Transverse colon (tissue), 4 donors: ENCODE measurements at regions not wholly inside any gene's neighbourhood (a gene's known extent, or its start where the extent isn't known, plus 50 kb on each side); places are given as distances from the start of the nearest gene placed in this dataset.
"Not testable (repeated sequence)": the region's sequence is repeated elsewhere in the genome, so short reads cannot be mapped to it uniquely, and the experiment has no call there.

ENCODE experiments used
- DNase-seq: peaks from one replicate; pipeline ENCODE4 v3.0.0-alpha.2; 2019
- H3K27ac ChIP-seq, 4 donors: fragments of 200-600 bp; sonication (generic); 2 replicates each; pipeline ENCODE4 v1.5.1; 2016 to 2018; ENCODE audit warnings: inconsistent platforms in 4 of 4
- H3K27me3 ChIP-seq: fragments of 200-600 bp; sonication (generic); 2 replicates; pipeline ENCODE4 v1.5.1; 2017; ENCODE audit warnings: inconsistent platforms
- H3K36me3 ChIP-seq, 4 donors: fragments of 200-600 bp; sonication (generic); 2 replicates each; pipeline ENCODE4 v1.5.1; 2017 to 2019; ENCODE audit warnings: inconsistent platforms in 4 of 4
- H3K4me1 ChIP-seq, 4 donors: fragments of 200-600 bp; sonication (generic); 2 replicates each; pipeline ENCODE4 v1.5.1; 2017 to 2020; ENCODE audit warnings: inconsistent platforms in 4 of 4
- H3K4me3 ChIP-seq, 4 donors: fragments of 200-600 bp; sonication (generic); 1 replicate in 1 of 4; 2 replicates in 3 of 4; pipeline versions ENCODE4 v1.5.1 to v1.6.1; 2017 to 2019; ENCODE audit warnings: inconsistent platforms in 4 of 4
- H3K9me3 ChIP-seq, 2 donors: fragments of 200-600 bp; sonication (generic); 2 replicates each; pipeline ENCODE4 v1.5.1; 2017 to 2019; ENCODE audit warnings: inconsistent platforms in 2 of 2
- EP300 ChIP-seq: sonication (generic); formaldehyde crosslinking; IDR thresholded peaks from one replicate; pipeline ENCODE4 v1.6.1; 2017; ENCODE audit warnings: antibody characterized with exemption, low read depth
- POLR2A ChIP-seq: fragments of 450-650 bp; IDR thresholded peaks from one replicate; pipeline ENCODE4 v1.6.1; 2016; ENCODE audit warnings: antibody characterized with exemption, mild to moderate bottlenecking, moderate library complexity
- POLR2AphosphoS5 ChIP-seq, 3 donors: sonication (generic); formaldehyde crosslinking; IDR thresholded peaks; one replicate each; pipeline ENCODE4 v1.6.1; 2016; ENCODE audit warnings: antibody characterized with exemption in 3 of 3
- WGBS, 2 donors: methylation state at CpG; one replicate each; pipeline ENCODE4 v1.1.5; 2018; ENCODE audit warnings: low coverage in 1 of 2; 5-methylcytosine and 5-hydroxymethylcytosine counted together
- in situ Hi-C, 4 donors: fragments of 200-750 bp; cut with MboI; loops; one replicate each; pipeline versions ENCODE4 v1.15.0 to v1.15.1; 2017; ENCODE audit warnings: low sequenced_read_pairs in 3 of 4, low pct_ligation_motif_present in 1 of 4, low pct_unique_long_range_greater_than_20kb in 1 of 4
- intact Hi-C: fragments of 100-400 bp; cut with DNase I; formaldehyde crosslinking; loops from one replicate; pipeline ENCODE4 v1.15.1; 2023; ENCODE audit warnings: low total_unique reads
- TF ChIP-seq, protein P1 (sequence below), 5 experiments: fragments of 200-600 bp in 3 of 5; fragments of 450-650 bp in 2 of 5; sonication (generic) in 3 of 5; IDR thresholded peaks; 1 replicate in 2 of 5; 2 replicates in 3 of 5; pipeline ENCODE4 v1.5.1; 2016 to 2017; ENCODE audit warnings: antibody characterized with exemption in 5 of 5, inconsistent platforms in 3 of 5, mild to moderate bottlenecking in 2 of 5, moderate library complexity in 1 of 5

GRCh38 chr22:49657974-49658590 is 169.6 kb downstream of the BRD1 start:
- intact Hi-C loops (no loop called here), in situ Hi-C loops (no loop called here)
- no peak for DNase-seq
- WGBS, 2 donors, result 73% methylated on average over 12 of the region's 12 CpGs; no CpG with 5 or more reads in 1 of the 2 donors
- TF ChIP-seq POLR2A (no peak), EP300 (no peak), POLR2AphosphoS5 (IDR thresholded peaks at IDR 0.05) (no peak)
- TF ChIP-seq, protein P1, sequence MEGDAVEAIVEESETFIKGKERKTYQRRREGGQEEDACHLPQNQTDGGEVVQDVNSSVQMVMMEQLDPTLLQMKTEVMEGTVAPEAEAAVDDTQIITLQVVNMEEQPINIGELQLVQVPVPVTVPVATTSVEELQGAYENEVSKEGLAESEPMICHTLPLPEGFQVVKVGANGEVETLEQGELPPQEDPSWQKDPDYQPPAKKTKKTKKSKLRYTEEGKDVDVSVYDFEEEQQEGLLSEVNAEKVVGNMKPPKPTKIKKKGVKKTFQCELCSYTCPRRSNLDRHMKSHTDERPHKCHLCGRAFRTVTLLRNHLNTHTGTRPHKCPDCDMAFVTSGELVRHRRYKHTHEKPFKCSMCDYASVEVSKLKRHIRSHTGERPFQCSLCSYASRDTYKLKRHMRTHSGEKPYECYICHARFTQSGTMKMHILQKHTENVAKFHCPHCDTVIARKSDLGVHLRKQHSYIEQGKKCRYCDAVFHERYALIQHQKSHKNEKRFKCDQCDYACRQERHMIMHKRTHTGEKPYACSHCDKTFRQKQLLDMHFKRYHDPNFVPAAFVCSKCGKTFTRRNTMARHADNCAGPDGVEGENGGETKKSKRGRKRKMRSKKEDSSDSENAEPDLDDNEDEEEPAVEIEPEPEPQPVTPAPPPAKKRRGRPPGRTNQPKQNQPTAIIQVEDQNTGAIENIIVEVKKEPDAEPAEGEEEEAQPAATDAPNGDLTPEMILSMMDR (IDR thresholded peaks at IDR 0.05), result no peak
- H3K27ac ChIP-seq, result peak overlapping the region in 3 of 4 donors; percentile 33 to 46 (median 38)
- H3K4me3 ChIP-seq, result no peak overlapping the region
- no peaks in the 10 kb centered on the region for H3K27me3 ChIP-seq
- no peaks in the 10 kb centered on the region for H3K9me3 ChIP-seq
- H3K36me3 ChIP-seq, result no peaks in the 10 kb centered on the region
- H3K4me1 ChIP-seq, result no peaks in the 10 kb centered on the region

GRCh38 chr22:49657275-49657973 is 170.2 kb downstream of the BRD1 start:
- H3K9me3 ChIP-seq, result no peaks in the 10 kb centered on the region
- H3K4me3 ChIP-seq, result peak overlapping the region in 3 of 4 donors; percentile 27 to 55 (median 34)
- TF ChIP-seq POLR2AphosphoS5 (IDR thresholded peaks at IDR 0.05) (no peak), POLR2A (no peak)
- in situ Hi-C loops (no loop called here), intact Hi-C loops (no loop called here)
- DNase-seq, result peak; percentile 68
- no peaks in the 10 kb centered on the region for H3K27me3 ChIP-seq
- no peaks in the 10 kb centered on the region for H3K4me1 ChIP-seq
- no peaks in the 10 kb centered on the region for H3K36me3 ChIP-seq
- 33 to 61% methylated on average over 1 to 24 of the region's 24 CpGs for WGBS, 2 donors
- H3K27ac ChIP-seq, result peak overlapping the region; percentile 33 to 72 (median 56)

- in situ Hi-C loops, result not testable (repeated sequence)
Measured at GRCh38 chr22:49656883-49657274, 170.8 kb downstream of the BRD1 start.

GRCh38 chr22:49656291-49656851 is 171.3 kb downstream of the BRD1 start:
- peak overlapping the region; percentile 25 to 72 (median 56) for H3K27ac ChIP-seq
- H3K27me3 ChIP-seq, result no peaks in the 10 kb centered on the region
- intact Hi-C loops, result no loop called here
- TF ChIP-seq POLR2A (no peak), POLR2AphosphoS5 (IDR thresholded peaks at IDR 0.05) (no peak), EP300 (no peak)
- TF ChIP-seq, protein P1 (IDR thresholded peaks at IDR 0.05), result no peak
- 80% methylated on average over 24 of the region's 25 CpGs; no CpG with 5 or more reads in 1 of the 2 donors for WGBS, 2 donors
- no peak for DNase-seq
- H3K9me3 ChIP-seq, result no peaks in the 10 kb centered on the region
- no peaks in the 10 kb centered on the region for H3K36me3 ChIP-seq
- peak overlapping the region in 3 of 4 donors; percentile 27 to 55 (median 34) for H3K4me3 ChIP-seq
- no peaks in the 10 kb centered on the region for H3K4me1 ChIP-seq
- in situ Hi-C loops, result no loop called here

More at GRCh38 chr22:49656883-49657274, 170.8 kb downstream of the BRD1 start:
- DNase-seq, H3K4me1 ChIP-seq, H3K36me3 ChIP-seq, H3K9me3 ChIP-seq, H3K27me3 ChIP-seq, intact Hi-C loops: not testable (repeated sequence)
- WGBS, 2 donors, result 55 to 71% methylated on average over 3 to 19 of the region's 19 CpGs
- H3K27ac ChIP-seq, result peak overlapping the region; percentile 25 to 72 (median 56)
- H3K4me3 ChIP-seq, result peak overlapping the region in 3 of 4 donors; percentile 27 to 55 (median 34)

- 67 to 80% methylated on average over 10 to 29 of the region's 29 CpGs for WGBS, 2 donors
Measured at GRCh38 chr22:49655168-49655812, 172.4 kb downstream of the BRD1 start.

More at GRCh38 chr22:49655168-49655812, 172.4 kb downstream of the BRD1 start:
- Histone ChIP-seq H3K36me3 (no peaks in the 10 kb centered on the region), H3K4me1 (no peaks in the 10 kb centered on the region), H3K27ac (no peak overlapping the region), H3K27me3 (no peaks in the 10 kb centered on the region), H3K4me3 (no peak overlapping the region), H3K9me3 (no peaks in the 10 kb centered on the region)
- intact Hi-C loops, result no loop called here
- no peak for DNase-seq
- in situ Hi-C loops, result no loop called here
- no peak for TF ChIP-seq EP300
- TF ChIP-seq POLR2AphosphoS5 (IDR thresholded peaks at IDR 0.05), result no peak
- TF ChIP-seq POLR2A, result no peak
- TF ChIP-seq, protein P1 (IDR thresholded peaks at IDR 0.05), result no peak
